ENCODE measurements at regions not wholly inside any gene's neighbourhood (a gene's known extent, or its start where the extent isn't known, plus 50 kb on each side); places are given as distances from the start of the nearest gene placed in this dataset.

- no peak overlapping the region for H3K4me3 ChIP-seq (ENCODE audit: low read depth, low read length)
- no peaks in the 10 kb centered on the region for H3K36me3 ChIP-seq (ENCODE audit: control insufficient read depth, insufficient read depth, low read length)
- TF ChIP-seq, protein P1, sequence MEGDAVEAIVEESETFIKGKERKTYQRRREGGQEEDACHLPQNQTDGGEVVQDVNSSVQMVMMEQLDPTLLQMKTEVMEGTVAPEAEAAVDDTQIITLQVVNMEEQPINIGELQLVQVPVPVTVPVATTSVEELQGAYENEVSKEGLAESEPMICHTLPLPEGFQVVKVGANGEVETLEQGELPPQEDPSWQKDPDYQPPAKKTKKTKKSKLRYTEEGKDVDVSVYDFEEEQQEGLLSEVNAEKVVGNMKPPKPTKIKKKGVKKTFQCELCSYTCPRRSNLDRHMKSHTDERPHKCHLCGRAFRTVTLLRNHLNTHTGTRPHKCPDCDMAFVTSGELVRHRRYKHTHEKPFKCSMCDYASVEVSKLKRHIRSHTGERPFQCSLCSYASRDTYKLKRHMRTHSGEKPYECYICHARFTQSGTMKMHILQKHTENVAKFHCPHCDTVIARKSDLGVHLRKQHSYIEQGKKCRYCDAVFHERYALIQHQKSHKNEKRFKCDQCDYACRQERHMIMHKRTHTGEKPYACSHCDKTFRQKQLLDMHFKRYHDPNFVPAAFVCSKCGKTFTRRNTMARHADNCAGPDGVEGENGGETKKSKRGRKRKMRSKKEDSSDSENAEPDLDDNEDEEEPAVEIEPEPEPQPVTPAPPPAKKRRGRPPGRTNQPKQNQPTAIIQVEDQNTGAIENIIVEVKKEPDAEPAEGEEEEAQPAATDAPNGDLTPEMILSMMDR (IDR thresholded peaks at IDR 0.05; ENCODE audit: insufficient read depth, low read length, severe bottlenecking), result no peak
- no peaks in the 10 kb centered on the region for H3K27me3 ChIP-seq (ENCODE audit: control insufficient read depth, insufficient read depth, low read length)
- DNase-seq (ENCODE audit: low read depth) (peak; percentile 1), FAIRE-seq (no peak)
Measured at GRCh38 chr2:49861821-49862220, 707.5 kb upstream of the FSHR start.

DNA sequence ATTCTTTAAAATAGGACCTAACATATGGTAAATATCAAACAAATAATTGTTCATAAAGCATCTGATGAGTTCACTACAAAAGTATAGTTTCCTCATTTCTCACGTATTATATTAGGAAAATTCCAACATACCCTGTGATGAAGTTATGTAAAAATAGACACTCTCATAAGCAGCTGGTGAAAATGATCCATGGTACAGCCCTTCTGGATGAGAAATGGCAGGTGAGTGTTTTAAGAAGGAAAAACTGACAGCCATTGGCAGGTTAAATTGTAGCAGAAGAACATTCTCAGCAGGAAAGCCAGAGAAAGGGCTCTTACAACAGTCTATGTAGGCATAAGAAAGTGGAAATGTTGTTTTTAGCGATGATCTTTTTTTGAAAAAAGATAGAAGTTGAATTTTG is 706.5 kb upstream of the FSHR start:
- DNase-seq (ENCODE audit: low read depth) (no peak), FAIRE-seq (no peak)
- Histone ChIP-seq H3K4me3 (ENCODE audit: low read depth, low read length) (no peak overlapping the region), H3K27me3 (ENCODE audit: control insufficient read depth, insufficient read depth, low read length) (no peaks in the 10 kb centered on the region), H3K36me3 (ENCODE audit: control insufficient read depth, insufficient read depth, low read length) (no peaks in the 10 kb centered on the region)
- TF ChIP-seq, protein P1 (IDR thresholded peaks at IDR 0.05; ENCODE audit: insufficient read depth, low read length, severe bottlenecking), result no peak

DNA sequence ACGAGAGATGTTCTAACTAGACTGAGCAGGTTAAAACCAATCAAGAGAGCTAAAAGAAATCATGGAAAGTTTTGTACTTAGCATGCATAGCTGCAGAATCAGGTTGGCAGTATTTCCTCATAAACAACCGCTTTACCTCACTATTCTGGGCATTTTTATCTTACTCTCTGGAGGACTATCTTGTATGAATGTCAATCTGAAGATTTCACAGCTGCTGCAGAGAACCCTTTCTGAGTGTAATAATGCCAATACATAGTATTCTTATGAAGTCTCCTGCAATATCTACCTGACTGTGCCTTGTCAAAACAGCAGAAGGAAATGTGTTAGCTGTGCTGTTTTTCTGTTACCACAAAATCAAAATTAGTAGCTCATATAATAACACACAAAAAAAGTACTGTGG is 705.9 kb upstream of the FSHR start:
- no peak for FAIRE-seq
- Histone ChIP-seq H3K4me3 (ENCODE audit: low read depth, low read length) (no peak overlapping the region), H3K27me3 (ENCODE audit: control insufficient read depth, insufficient read depth, low read length) (no peaks in the 10 kb centered on the region), H3K36me3 (ENCODE audit: control insufficient read depth, insufficient read depth, low read length) (no peaks in the 10 kb centered on the region)
- TF ChIP-seq, protein P1 (IDR thresholded peaks at IDR 0.05; ENCODE audit: insufficient read depth, low read length, severe bottlenecking), result no peak
- no peak for DNase-seq (ENCODE audit: low read depth)

DNA sequence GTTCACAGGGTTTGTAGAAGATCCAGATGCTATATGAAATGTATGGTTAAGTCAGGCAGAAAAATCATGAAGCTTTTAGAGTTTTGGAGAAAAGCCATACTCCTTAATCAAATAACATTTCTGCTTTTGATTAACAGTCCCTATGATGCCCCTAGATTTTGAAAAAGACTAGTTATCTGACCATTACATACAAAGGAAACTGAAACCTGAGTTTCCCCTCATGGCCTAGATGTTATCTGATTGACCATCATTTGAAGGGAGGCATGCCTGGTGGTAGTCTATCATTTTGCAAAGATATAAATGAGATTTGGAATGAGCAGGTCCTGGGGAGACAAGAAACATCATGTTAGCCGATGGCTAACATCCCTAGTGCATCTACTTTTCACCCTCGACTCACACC is 704.3 kb upstream of the FSHR start:
- no peaks in the 10 kb centered on the region for H3K27me3 ChIP-seq (ENCODE audit: control insufficient read depth, insufficient read depth, low read length)
- no peaks in the 10 kb centered on the region for H3K36me3 ChIP-seq (ENCODE audit: control insufficient read depth, insufficient read depth, low read length)
- DNase-seq (ENCODE audit: low read depth), result no peak
- FAIRE-seq, result no peak
- H3K4me3 ChIP-seq (ENCODE audit: low read depth, low read length), result no peak overlapping the region
- TF ChIP-seq, protein P1 (IDR thresholded peaks at IDR 0.05; ENCODE audit: insufficient read depth, low read length, severe bottlenecking), result no peak

- Histone ChIP-seq H3K4me3 (ENCODE audit: low read depth, low read length) (no peak overlapping the region), H3K36me3 (ENCODE audit: control insufficient read depth, insufficient read depth, low read length) (no peaks in the 10 kb centered on the region), H3K27me3 (ENCODE audit: control insufficient read depth, insufficient read depth, low read length) (no peaks in the 10 kb centered on the region)
- FAIRE-seq, result no peak
- DNase-seq (ENCODE audit: low read depth), result no peak
- TF ChIP-seq, protein P1 (IDR thresholded peaks at IDR 0.05; ENCODE audit: insufficient read depth, low read length, severe bottlenecking), result no peak
Measured at GRCh38 chr2:49858113-49858490, 703.8 kb upstream of the FSHR start.

DNA sequence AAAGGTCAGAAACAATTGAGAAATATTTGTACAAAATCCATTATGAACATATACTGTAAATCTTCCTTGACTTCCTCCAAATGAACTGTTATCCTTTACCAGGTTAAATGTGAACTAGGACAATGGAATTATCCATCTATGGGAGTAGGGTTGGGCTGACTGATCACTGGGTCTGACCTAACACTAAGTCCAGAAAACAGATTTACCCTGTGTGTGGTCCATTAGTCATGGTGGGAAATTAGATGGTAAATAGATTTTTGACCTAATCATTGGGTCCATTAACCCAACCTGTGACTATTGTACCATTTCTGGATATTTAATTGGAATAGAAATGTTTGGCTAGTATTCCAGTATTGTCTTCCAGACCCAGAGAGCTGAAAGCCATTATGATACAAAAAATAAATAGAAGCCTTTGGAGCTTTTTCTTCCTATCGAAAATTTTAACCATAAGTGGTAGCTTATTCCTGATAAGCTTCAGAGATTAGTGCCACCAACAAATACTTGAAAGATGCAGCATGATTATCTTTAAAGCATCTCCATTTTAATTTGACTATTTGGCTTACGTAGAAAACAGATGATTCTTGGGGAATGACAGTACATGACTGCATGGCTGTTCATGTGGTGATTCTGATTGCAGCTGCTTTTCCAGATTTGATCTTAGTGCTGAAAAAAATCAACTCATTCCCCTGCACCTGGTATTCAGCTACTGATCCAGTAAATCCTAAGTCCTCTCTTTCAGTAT is 703.2 kb upstream of the FSHR start:
- no peaks in the 10 kb centered on the region for H3K36me3 ChIP-seq (ENCODE audit: control insufficient read depth, insufficient read depth, low read length)
- no peak overlapping the region for H3K4me3 ChIP-seq (ENCODE audit: low read depth, low read length)
- DNase-seq (ENCODE audit: low read depth), result no peak
- no peak for FAIRE-seq
- TF ChIP-seq, protein P1 (IDR thresholded peaks at IDR 0.05; ENCODE audit: insufficient read depth, low read length, severe bottlenecking), result no peak
- no peaks in the 10 kb centered on the region for H3K27me3 ChIP-seq (ENCODE audit: control insufficient read depth, insufficient read depth, low read length)

Measured in bronchial epithelial cell (primary cell).